Uterus (tissue), 2 donors: ENCODE measurements at regions not wholly inside any gene's neighbourhood (a gene's known extent, or its start where the extent isn't known, plus 50 kb on each side); places are given as distances from the start of the nearest gene placed in this dataset.

Experiments used
- POLR2A ChIP-seq, 2 donors: fragments of 450-650 bp; IDR thresholded peaks; one replicate each; pipeline ENCODE4 v1.6.1; 2016; ENCODE audit warnings: antibody characterized with exemption in 2 of 2, mild to moderate bottlenecking in 1 of 2, moderate library complexity in 1 of 2
- TF ChIP-seq, protein P1 (sequence below), 4 experiments: fragments of 200-600 bp in 2 of 4; fragments of 450-650 bp in 2 of 4; sonication (generic) in 2 of 4; IDR thresholded peaks; one replicate each; pipeline ENCODE4 v1.5.1; 2016 to 2019; ENCODE audit warnings: antibody characterized with exemption in 4 of 4, mild to moderate bottlenecking in 2 of 4, moderate library complexity in 1 of 4

DNA sequence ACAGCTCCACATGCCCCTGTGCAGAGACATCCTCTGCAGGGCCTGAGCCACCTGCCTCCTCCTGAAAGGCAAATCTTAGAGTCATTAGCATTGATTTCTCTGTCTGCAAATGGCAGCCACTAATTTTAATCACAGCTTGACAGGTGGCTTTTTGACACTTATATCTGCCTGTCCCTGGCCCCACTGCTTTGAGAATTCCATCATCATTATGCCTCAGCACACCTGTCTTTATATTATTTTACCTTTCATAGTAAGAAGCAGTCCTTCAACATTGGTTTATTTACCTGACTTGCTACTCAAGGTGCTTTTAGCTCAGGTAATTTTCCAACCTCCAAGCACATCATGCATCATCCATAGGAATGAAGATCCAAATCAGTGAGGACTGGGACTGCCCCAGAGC, 451.3 kb downstream of the MTRR start:
- TF ChIP-seq POLR2A (IDR thresholded peaks at IDR 0.05) = no peak
- TF ChIP-seq, protein P1, sequence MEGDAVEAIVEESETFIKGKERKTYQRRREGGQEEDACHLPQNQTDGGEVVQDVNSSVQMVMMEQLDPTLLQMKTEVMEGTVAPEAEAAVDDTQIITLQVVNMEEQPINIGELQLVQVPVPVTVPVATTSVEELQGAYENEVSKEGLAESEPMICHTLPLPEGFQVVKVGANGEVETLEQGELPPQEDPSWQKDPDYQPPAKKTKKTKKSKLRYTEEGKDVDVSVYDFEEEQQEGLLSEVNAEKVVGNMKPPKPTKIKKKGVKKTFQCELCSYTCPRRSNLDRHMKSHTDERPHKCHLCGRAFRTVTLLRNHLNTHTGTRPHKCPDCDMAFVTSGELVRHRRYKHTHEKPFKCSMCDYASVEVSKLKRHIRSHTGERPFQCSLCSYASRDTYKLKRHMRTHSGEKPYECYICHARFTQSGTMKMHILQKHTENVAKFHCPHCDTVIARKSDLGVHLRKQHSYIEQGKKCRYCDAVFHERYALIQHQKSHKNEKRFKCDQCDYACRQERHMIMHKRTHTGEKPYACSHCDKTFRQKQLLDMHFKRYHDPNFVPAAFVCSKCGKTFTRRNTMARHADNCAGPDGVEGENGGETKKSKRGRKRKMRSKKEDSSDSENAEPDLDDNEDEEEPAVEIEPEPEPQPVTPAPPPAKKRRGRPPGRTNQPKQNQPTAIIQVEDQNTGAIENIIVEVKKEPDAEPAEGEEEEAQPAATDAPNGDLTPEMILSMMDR (IDR thresholded peaks at IDR 0.05) = no peak
